Femur (tissue), 1 donor: ENCODE measurements at regions not wholly inside any gene's neighbourhood (a gene's known extent, or its start where the extent isn't known, plus 50 kb on each side); places are given as distances from the start of the nearest gene placed in this dataset.
"Not testable (repeated sequence)": the region's sequence is repeated elsewhere in the genome, so short reads cannot be mapped to it uniquely, and the experiment has no call there.

ENCODE experiments used
- DNase-seq: peaks from one replicate; pipeline ENCODE4 v3.0.0-alpha.2; 2017

DNA sequence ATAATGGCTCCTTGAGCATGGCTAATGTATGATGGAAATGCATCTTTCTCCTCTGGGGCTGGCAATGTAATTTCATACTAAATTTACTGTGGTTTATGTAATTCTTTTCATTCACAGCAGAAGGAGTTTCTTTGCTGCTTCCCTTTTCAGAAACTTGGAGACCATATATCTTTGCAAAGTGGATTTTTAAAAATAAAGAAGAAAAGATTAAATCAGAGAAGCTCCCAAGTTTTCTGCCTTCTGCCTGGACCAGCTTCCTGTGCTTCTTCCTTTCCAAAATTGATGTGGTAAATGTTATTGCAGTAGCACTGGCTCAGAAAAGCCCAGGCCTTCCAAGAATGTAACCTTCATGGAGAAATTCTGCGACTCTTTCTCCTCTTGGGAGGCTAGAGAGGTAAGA lies 300.1 kb upstream of the NCAM1 start:
- DNase-seq, result no peak

DNA sequence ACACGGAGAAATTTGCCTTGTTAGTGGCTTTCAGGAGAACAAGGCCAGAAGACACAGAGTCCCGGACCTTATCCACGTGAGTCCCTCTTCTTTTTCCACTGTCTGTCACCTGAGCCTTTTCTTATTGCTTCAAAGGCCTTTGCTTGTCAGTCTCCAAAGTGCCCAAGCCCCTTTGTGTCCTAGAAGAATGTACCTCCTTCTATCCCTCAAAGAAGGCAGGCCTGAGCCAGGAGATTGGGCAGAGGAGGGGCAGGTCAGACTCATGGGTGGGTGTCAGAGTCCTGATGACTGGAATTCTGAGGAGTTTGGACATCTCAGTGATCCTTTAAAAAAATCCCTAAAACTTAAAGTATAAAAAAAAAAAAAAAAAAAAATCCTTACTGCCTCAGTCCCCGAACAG lies 299.6 kb upstream of the NCAM1 start:
- DNase-seq, result no peak

DNA sequence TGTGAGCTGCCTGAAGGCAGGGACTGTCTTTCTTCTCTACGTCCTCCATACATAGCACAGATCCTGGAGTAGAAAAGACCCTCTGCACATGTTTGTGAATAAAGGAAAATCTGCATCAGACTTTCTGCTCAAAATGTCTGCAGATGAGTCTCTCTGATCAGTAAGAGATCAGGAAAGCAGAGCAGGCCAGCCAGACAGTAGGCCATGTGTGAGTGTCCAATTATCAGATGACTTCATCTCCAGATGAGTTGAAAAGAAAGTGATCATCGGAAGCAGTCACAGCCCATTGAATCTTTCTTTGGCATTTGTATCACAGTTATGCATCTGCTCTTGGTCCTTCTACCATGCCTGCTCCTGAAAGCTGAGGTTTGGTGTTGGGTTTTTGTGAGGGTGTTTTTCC lies 298.7 kb upstream of the NCAM1 start:
- no peak for DNase-seq

DNA sequence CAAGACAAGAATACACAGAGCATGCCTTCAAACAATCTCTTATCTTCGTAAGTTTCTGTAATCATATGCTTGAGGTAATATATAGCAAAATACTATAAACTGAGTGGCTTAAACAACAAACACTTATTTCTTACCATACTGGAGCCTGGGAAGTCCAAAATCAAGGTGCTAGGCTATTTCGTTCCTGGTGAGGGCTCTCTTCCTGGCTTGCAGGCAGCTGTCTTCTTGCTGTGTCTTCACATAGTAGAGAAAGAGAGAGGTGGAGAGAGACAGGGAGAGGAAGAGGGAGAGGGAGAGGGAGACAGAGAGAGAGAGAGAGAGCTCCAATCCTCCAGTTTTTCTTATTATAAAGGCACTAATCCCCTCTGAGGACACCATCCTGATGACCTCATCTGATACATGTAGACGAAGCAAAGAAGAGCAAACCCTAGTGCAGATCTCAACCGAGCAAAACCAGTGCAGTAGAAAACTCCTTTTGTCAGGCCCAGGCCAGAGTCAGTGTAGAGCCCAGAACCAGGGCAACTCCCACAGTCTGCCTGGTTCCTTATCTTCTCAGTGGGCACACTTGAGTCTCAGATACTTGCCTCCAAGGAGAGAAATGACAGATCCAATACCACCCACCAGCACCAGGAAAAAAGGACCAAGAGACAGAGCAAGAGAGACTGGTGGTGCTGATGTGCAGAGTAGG lies 297.1 kb upstream of the NCAM1 start:
- no peak for DNase-seq

DNA sequence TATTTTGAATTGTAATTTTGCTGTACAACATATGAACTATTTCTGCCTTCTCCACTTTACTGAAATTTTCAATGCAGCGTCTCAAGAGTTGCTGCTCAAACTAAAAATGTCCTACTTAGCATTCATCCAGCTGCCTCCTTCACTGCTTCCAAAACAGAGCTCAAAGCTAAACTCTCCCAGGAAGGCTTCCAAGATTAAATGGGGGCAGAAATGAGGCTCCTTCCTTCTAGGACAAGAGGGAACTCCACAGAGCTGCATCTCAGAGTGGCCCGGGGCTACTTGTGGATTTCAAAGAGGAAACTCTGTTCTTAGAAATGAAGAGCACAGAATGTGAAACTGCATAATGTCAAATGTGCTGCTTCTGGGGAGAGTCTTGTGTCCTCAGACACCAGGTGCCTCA lies 295.9 kb upstream of the NCAM1 start:
- DNase-seq, result no peak

DNA sequence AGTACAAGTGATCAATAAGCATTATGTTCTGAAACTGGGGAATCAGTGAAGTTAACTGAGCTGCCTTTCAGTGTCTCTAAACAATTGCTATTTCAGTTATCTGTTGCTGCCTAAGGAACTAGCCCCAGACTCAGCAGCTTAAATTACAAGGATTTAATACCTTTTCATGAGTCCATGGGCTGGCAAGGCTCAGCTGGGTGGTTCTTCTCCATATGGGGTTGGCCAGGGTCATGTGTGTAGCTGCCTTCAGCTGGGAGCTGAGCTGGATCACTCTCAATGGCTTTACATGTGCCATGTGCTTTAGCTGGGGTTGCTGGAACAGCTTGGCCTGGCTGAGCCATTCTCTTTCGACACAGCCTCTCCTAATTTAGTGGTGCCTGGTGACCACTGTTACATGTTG lies 295.0 kb upstream of the NCAM1 start:
- DNase-seq, result no peak

DNA sequence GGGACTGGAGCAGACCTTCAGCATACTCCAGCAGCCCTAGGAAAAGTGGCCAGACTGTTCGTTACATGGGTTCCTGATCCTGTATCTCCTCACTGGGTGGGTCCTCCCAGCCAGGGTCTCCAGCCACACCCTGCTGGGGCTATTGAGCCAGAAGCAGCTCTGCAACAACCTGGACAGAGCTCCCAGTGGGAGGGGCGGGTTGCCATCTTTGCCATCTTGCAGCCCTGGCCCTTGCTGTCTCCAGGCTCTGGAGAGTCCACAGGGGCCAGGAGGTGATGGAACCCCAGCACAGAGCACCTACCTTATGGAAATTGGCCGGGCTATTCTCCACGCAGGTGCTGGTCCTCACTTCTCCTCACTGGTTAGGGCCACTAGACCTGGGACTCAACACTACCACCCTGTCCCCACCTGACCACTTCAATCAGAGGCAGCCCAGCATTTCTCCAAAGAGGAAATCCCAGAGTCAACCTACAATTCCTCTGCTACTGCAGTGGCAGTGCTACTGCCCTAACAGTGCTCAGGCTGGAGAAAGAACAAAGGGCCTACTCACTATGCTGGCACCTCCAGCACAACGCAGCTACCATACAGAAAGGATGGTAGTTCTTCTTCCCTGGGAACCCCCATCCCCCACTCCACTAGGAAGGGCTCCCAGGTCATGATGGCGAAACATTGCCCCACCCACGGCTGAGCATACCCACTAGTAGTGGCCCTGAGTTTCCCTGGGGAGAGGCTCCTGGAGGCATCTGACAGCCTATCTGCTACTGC lies 290.2 kb upstream of the NCAM1 start:
- no peak for DNase-seq

DNA sequence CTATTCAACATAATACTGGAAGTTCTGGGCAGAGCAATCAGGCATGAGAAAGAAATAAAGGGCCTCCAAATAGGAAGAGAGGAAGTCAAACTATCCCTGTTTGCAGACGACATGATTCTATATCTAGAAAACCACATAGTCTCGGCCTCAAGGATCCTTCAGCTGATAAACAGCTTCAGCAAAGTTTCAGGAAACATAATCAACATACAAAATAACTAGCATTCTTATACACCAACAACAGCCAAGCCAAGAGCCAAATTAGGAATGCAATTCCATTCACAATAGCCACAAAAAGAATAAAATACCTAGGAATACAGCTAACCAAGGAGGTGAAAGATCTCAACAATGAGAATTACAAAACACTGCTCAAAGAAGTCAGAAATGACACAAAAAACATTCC lies 287.8 kb upstream of the NCAM1 start:
- not testable (repeated sequence) for DNase-seq

DNA sequence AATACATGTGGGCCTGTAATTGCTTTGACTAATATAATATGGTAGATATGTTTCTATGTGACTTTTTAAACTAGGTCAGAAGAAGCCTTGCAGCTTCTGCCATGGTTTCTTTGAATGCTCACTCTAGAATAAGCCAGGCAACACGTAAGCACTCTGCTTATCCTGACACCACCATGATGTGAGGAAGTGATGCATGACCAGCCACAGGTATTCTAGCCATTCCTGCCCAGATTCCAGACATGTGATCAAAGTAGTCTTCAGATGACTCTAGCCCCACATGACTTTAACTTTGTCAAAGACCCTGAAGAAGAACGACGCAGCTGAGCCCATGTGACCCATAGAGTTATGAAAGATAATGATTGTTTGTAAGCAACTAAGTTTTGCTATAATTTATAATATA lies 276.1 kb upstream of the NCAM1 start:
- no peak for DNase-seq

DNA sequence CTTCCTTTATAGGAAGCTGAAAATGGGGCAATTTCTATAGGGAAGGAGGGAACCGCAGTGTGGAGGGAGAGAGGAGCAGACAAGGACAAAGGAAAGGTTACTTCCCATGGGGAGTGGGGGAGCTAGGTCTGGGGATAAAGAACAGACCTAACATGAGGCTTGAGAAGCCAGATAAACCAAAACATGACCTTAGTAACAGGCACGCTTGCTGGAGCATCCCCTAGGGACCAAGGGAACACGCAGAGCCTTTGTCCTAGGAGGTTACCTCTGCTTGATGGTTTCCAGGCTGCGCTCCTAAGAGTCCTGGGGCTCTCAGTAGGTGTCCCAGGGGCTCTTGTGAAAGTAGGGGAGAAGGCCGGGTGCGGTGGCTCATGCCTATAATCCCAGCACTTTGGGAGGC lies 271.4 kb upstream of the NCAM1 start:
- DNase-seq, result no peak

DNA sequence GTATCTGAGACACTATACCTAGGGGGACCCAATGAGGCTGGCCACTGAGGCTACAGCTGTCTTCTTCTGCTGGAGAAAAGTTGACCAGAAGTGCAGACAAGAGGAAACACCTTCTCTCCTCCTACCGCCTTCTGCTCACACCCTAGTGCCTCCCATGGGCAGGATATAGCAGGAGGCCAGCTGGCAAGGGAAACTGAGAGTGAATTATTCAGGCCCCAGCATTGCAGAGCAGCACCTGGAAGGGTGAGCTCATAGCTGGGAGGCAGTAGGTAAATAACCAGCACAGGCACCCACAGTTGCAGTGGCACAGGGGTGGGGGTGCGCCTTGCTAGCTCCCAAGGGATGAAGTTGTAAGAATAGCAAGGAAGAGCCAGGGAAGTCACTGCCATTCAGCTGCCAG lies 267.4 kb upstream of the NCAM1 start:
- DNase-seq, result no peak

DNA sequence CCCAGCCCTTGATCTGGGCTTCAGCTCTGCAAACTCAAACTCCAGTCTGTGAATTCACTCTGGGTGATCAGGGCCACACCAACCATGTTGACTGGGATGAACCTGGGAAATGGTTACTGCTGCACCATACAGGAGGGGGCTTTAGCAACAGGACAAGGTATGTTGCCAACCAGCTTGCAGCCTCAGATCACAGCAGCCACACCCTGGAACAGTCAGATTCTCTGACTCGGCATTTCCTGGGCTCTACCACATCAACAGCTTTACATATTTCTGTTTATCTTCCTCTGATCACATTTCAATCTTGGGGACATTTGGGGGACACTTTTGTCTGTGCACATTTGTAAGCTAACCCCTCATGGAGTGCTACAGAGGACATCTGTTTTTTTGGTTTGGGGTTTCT lies 267.0 kb upstream of the NCAM1 start:
- no peak for DNase-seq

DNA sequence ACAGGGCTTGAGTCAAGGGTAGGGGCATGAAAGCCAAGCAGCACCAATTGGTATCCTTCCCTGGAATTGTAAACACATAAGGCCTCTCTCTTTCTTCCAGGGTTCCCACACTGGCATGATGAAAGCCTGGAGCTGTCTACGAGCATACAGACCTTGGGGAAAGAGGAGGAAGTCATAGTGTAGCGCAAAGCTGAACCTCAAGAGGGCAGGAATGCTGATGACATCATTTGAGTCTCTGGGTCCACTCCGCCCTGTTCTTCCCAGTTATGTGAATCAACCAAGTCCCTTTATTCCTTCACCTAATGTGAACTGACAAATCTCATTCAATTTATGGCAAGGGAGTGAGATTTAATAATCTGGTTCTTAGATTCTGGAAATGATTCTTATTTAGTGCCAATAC lies 266.4 kb upstream of the NCAM1 start:
- DNase-seq, result no peak

DNA sequence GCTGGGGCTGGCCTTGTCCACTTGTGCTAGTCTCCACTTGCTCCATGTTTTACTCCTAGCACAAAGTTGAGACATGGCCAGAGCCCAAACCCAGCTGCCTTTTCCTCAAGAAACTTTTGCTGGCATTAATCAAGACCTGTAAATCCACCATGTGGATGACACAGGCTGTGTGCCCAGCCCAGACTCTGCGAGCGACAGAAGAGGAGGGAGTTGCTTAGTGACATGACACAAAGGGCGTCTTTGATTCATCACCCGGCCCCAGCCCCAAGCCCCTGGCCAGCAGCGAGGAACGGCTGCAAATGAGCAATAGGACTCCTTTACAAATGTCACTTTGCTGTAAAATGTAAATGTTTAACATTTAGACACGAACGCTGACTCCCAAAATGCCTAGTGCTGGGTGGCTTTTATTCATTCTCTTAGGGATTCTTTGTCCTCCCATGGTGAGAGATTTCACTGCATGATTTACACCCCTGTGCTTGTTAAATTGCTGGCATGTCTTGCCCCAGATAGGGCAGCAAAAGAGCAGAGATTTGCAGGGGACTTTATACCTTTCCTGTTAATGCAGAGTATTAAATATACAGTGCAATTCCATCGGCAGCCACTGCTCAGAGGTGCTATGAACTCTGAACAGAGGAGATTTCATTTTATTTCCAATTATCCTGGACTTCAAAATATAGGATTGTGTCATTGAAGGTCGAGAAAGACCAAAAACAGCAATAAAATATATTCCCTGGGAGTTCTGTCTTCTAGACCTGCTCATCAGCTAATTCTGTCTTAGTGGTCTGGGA lies 263.6 kb upstream of the NCAM1 start:
- peak; percentile 62 for DNase-seq

DNA sequence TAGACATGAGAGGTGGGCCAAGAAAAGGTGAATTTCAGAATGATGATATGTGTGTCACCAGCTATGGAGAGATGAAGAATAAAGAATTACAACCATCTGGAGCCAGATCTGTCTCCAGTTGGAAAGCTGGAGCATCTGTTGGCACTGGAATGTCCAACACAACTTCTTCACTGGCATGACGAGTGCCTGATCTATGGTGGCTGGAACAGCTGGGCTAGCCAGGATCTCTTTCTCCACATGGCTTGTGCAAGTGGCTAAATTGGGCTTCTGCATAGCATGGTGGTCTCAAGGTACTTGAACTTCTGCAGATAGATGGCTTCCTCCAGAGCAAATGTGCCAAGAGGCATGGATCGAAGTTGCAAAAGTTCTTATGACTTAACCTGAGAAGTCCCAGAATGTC lies 256.1 kb upstream of the NCAM1 start:
- no peak for DNase-seq

DNA sequence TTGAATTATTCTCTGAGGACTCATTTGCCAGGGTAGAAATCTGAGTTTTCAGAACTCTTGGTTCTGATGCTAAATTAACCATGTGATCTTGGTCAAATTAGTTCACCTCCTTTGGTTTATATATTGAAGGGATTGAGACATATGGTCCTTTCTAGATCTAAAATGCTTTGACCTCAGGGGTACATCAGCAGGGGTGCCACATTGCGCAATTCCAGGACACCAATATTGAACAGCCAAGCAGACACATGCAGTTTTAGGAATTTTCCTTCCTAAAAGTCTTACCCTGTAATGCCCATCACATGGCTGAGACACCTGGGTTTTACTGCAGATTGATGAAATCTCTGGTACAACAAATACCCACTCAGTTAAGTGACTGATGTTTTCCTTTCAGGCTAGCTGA lies 254.4 kb upstream of the NCAM1 start:
- DNase-seq, result no peak

DNA sequence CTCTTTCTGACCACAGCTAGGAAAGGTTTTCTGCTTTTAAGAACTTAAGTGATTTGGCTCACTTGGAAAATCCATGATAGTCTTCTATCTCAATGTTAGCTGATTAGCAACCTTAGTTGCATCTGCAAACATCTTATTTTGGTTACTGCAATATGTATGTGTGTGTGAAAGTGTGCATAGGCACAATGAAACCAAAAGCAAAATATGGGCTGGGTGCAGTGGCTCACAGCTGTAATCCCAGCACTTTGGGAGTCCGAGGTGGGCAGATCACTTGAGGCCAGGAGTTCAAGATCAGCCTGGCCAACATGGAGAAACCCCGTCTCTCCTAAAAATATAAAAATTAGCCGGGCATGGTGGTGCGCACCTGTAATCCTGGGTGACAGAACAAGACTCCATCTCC lies 246.9 kb upstream of the NCAM1 start:
- not testable (repeated sequence) for DNase-seq

DNA sequence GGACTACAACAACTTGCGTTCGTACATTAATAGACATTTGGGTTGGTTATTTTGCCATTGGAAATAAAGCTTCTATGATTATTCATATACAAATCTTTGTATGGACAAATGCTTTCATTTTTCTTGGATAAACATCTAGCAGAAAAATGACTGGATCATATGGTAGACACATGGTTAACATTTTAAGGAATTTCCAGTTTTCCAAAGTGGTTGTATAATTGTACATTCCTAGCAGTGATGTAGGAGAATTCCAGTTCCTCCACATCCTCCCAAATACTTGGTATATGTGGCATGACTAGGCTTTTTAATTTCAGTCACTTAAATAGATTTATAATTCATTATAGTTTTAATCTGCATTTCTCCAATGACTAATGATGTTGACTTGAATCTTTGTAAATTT lies 246.2 kb upstream of the NCAM1 start:
- no peak for DNase-seq

DNA sequence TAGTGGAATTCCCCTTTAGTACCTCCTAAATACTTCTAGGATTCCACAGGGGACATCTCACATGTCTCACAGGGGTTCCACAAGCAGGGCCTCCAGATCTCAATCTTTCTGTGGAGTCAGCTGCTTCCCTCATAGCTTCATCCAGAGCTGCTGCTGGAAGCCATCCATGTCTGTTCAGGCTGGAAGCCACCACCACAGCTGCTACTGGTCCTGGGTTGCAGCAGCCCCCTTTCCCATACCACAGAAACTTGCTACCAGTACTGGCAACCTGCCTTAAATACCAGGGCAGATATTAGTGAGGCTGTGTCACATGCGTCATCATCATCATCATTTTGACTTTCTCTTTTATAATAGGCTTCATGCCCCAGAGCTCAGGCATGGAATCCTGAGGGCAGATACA lies 242.7 kb upstream of the NCAM1 start:
- DNase-seq, result peak; percentile 67

DNA sequence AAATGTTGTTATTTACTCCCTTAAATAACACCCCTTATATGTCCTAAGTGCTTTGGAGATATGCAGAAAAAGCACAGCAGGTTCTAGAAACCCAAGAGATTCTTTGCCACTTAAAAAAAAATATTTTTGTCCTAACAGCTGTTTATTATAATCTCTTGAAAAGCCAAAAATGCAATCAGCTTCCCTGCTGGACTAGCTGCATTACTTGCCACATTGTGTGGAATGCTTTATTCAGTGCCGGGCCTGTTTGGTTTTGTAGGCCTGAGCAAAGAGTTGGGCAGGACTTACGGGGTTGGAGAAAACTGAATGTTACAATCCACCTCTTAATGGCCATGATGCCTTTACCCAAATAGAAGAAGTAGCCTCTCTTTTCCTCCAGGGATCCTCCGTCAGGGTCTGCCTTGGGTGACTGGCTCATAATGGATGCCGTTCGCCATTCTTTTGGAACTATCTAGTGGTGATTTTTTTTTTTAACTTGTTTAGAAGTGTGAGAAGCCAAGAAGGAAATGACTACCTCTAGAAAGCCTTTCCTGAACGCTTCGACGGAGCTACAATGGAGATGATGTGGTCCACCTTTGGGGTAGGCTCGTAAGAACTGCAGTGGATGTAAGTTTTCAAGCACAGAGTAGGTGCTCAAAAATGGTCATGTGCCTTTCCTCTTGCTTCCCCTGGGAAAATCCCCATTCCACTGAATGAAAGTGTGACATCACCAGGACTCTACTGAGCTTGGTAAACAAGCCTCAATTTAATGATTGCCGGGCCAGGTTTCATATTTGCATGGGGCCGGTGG lies 241.3 kb upstream of the NCAM1 start:
- no peak for DNase-seq

DNA sequence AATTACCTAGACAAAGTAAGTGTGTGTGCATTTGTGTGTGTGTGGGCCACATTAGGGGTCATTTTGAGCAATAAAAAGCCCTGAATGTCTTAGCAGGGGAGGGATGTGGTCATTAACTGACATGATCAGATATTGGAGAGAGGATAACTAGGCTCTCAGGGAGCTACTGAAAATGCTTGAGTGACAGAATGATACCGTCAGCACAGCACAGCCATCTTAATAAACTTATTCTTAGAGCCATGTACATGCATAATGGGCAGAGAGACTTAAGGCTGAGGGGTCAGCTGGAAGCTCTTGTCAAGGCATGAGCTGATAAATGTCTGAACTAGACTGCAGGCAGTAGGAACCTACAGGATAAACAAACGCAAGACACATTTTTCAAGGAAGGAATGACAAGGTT lies 239.1 kb upstream of the NCAM1 start:
- DNase-seq, result no peak

DNA sequence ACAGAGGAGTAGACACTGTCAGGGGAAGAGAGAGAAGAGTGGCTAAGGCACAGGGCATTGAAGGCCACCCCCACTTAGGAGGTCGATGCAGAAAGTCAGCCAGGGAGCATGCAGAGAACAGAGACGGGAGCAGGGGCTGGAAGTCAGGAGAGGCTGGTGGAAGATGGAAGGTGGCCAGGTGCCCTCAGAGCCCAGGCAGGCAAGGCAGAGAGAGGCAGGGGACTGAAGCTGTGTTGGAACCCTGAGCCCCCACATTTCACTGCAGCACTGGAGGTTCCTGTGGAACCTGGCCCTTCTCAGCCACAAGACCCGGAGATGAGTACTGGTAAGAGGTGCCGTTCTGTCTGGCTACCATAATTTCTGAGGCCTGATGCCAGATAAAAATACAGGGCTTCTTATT lies 238.3 kb upstream of the NCAM1 start:
- no peak for DNase-seq
